SK-N-MC (cell line): ENCODE measurements at regions not wholly inside any gene's neighbourhood (a gene's known extent, or its start where the extent isn't known, plus 50 kb on each side); places are given as distances from the start of the nearest gene placed in this dataset.

Experiments used
- DNase-seq: peaks from one replicate; pipeline ENCODE4 v3.0.0-alpha.2; 2011; ENCODE audit warnings: low read depth, low spot score
- H3K27ac ChIP-seq: fragments of 200-600 bp; sonication (generic); 2 replicates; pipeline ENCODE4 v1.5.1; 2016; ENCODE audit warnings: mixed run types
- H3K36me3 ChIP-seq: fragments of 200-600 bp; sonication (generic); 2 replicates; pipeline ENCODE4 v1.6.1; 2017; ENCODE audit warnings: antibody characterized with exemption, low read length, mixed read lengths; ENCODE audit not compliant: insufficient read depth
- H3K4me3 ChIP-seq: fragments of 200-600 bp; sonication (generic); 2 replicates; pipeline ENCODE4 v1.5.1; 2016
- H3K9ac ChIP-seq: fragments of 200-600 bp; sonication (generic); 2 replicates; pipeline ENCODE4 v1.8.0; 2017; ENCODE audit warnings: mixed run types, mixed read lengths; ENCODE audit not compliant: insufficient read length
- H3K9me3 ChIP-seq: fragments of 200-600 bp; sonication (generic); 2 replicates; pipeline ENCODE4 v1.6.1; 2017; ENCODE audit warnings: low read depth, mild to moderate bottlenecking, antibody characterized with exemption, low read length, moderate library complexity, mixed read lengths
- EZH2 ChIP-seq: fragments of 200-600 bp; sonication (generic); IDR thresholded peaks from one replicate; pipeline ENCODE4 v1.6.1; 2017; ENCODE audit warnings: antibody characterized with exemption
- FOXP2 ChIP-seq: optimal IDR thresholded peaks from 2 replicates; pipeline ENCODE3; 2011; ENCODE audit warnings: mild to moderate bottlenecking, moderate library complexity; ENCODE audit not compliant: insufficient read depth; ENCODE audit errors: extremely low read length, control extremely low read depth
- POLR2AphosphoS5 ChIP-seq: IDR thresholded peaks from 2 replicates; pipeline ENCODE4 v1.6.1; 2012; ENCODE audit warnings: mild to moderate bottlenecking, low read depth, low read length, borderline replicate concordance

DNA sequence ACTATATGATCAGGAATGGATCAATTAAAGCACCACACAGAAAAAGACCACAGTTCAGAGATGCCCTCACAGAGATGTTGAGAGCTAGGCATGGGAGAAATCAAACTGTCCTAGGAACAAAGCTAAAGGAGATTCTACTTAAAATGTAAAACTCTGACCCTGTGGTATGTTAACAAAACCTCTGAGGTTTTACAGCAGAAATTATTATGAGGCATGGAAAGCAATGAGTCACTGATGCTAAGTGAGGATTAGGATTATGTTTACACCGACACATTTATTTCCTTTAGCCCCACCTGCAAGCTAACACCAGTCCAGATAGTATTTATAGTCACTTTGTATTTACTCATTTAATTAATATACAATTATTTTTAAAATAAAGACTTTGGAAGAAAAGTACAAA, 1242.2 kb downstream of the OTOL1 start:
- no peaks in the 10 kb centered on the region for H3K9me3 ChIP-seq
- no peaks in the 10 kb centered on the region for H3K36me3 ChIP-seq
- TF ChIP-seq FOXP2 (no peak), EZH2 (no peak), POLR2AphosphoS5 (no peak)
- no peak overlapping the region for H3K4me3 ChIP-seq
- DNase-seq: no peak
- H3K9ac ChIP-seq: no peak overlapping the region
- no peak overlapping the region for H3K27ac ChIP-seq

DNA sequence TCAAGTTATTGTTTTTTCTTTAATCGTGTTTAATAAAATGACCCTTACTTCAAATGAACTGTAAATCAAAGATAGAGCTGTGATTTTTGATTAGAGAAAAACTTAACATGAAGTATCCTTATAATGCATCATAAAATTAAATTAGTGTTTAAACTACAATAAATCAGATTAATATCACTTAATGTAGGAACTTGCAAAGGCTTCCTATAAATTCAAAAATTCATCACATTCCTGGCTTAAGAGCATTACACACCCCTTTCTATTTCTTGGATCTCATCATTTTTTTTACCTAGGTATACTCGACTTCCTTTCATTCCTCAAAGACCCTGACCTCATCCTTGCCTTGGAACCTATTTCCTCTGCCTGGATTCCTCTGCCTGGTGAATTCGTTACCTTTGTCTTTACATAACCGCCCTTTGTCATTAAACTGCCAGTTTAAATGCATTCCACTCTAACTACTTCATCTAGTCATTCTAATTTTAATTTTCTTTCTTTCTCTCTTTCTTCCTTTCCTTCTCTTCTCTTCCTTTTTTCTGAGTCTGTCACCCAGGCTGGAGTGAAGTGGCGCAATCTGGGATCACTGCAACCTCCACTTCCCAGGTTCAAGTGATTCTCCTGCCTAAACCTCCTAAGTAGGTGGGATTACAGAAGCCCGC, 1244.5 kb downstream of the OTOL1 start:
- Histone ChIP-seq H3K9ac (no peak overlapping the region), H3K36me3 (no peaks in the 10 kb centered on the region), H3K4me3 (no peak overlapping the region)

DNA sequence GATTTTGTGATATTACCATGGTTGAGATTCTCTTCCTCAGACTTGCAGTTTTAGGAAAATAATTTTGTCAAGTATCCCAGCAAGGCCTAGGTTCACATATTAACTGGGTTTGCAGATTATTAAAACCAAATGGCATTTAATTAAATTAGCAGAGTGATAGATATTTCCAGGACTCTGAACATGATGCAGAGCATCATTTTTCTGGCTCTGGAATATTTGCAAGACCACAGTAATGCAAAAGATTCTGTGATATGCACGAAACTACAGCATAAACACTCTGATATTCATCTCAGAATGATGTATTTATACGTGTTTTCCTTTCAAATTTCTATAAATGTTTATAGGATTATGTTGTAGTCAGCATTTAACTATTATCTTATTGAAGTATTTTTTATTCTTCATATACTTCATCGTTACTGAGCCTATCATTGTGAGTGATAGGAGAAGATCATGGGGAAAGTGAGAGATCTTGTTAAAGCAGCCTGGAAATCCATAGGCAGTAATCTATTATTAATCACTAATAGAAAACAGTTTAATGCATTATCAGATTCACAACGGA, 1245.6 kb downstream of the OTOL1 start:
- Histone ChIP-seq H3K4me3 (no peak overlapping the region), H3K9ac (no peak overlapping the region), H3K9me3 (no peaks in the 10 kb centered on the region), H3K27ac (no peak overlapping the region), H3K36me3 (no peaks in the 10 kb centered on the region)
- no peak for TF ChIP-seq FOXP2
- no peak for TF ChIP-seq EZH2
- no peak for TF ChIP-seq POLR2AphosphoS5
- DNase-seq: no peak

More for the DNA sequence above, 1244.5 kb downstream of the OTOL1 start:
- TF ChIP-seq POLR2AphosphoS5: no peak
- TF ChIP-seq FOXP2: no peak
- TF ChIP-seq EZH2: no peak
- Histone ChIP-seq H3K9me3 (no peaks in the 10 kb centered on the region), H3K27ac (no peak overlapping the region)
- no peak for DNase-seq

DNA sequence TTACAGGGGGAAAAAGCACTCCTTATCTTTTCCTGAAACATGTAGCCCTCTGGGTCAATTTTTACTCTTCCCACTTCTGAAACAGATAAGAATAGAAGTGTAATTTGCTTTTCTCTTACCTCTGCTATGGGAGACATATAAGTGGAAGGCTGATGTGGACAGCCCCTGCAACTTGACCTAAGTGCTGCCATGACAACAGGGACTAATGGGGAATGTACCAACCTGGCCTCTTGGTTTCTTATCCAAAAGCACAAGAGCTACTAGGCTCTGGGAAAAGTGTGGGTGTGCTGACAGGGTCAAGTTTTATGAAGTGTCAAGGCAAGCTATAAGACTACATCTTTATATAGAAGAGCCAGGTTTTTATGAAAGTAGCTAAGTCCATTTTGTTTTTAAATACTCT, 1246.5 kb downstream of the OTOL1 start:
- no peak overlapping the region for H3K4me3 ChIP-seq
- TF ChIP-seq FOXP2 (no peak), EZH2 (no peak), POLR2AphosphoS5 (no peak)
- H3K36me3 ChIP-seq: no peaks in the 10 kb centered on the region
- no peak overlapping the region for H3K27ac ChIP-seq
- no peak overlapping the region for H3K9ac ChIP-seq
- H3K9me3 ChIP-seq: no peaks in the 10 kb centered on the region
- no peak for DNase-seq

DNA sequence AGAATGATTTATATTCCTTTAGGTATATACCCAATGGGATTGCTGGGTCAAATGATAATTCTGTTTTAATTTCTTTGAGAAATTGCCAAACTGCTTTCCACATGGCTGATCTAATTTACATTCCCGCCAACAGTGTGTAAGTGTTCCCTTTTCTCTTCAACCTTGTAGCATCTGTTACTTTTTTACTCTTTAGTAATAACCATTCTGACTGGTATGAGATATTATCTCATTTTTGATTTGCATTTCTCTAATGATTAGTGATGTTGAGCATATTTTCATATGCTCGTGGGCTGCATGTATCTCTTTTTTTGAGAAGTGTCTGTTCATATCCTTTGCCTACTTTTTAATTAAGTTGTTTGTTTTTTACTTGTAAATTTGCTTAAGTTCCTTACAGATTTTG, 1264.2 kb downstream of the OTOL1 start:
- no peak for TF ChIP-seq POLR2AphosphoS5
- TF ChIP-seq EZH2: no peak
- no peak for TF ChIP-seq FOXP2
- no peak for DNase-seq
- no peaks in the 10 kb centered on the region for H3K36me3 ChIP-seq

DNA sequence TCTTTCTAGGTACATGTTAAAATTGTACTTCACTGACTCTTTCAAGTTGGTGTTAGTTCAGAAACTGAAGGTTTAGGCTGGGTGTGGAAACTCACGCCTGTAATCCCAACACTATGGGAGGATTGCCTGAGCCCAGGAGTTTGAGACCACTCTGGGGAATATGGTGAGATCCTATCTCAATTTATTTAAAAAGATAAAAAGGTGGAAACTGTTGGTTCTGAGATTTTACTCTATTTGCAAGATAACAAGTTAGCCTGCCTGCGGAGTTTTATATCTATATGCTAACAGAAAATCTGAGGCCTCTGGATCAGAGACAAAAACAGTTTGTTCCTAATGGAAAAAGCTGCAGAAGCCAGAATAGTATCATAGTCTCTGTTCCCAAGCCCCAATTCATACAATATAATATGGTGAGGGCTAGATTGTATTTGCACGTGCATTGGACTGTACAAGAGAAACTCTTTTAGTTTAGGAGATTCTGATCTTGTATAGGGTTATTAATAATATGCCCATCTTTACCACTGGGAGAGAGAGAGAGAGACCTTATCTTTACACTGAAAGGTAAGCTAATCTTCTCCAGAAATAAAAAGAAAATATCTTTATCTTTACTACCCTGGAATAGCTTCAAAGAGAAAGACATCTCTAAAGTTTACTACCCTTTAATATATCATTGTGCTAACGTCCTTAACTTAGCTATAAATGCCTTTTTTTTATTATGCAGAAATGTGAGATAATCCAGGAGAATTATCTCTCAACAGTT, 1267.6 kb downstream of the OTOL1 start:
- DNase-seq: no peak
- Histone ChIP-seq H3K4me3 (no peak overlapping the region), H3K9ac (no peak overlapping the region), H3K36me3 (no peaks in the 10 kb centered on the region), H3K9me3 (no peaks in the 10 kb centered on the region), H3K27ac (no peak overlapping the region)
- TF ChIP-seq FOXP2 (no peak), EZH2 (no peak), POLR2AphosphoS5 (no peak)

More for the DNA sequence above, 1264.2 kb downstream of the OTOL1 start:
- Histone ChIP-seq H3K9me3 (no peaks in the 10 kb centered on the region), H3K9ac (no peak overlapping the region), H3K27ac (no peak overlapping the region), H3K4me3 (no peak overlapping the region)

DNA sequence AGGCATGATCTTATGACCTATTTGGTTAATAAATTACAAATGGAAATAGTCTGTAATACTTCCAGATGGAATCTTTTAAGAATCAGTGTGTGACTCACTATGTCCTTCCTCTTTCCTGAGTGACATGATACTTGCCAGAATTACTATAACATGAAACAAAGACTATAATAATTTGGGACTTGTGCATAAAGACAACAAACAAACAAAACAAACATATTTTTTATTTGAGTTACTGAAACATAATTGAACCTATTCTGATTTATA, 1268.1 kb downstream of the OTOL1 start:
- no peak for TF ChIP-seq FOXP2
- TF ChIP-seq POLR2AphosphoS5: no peak
- TF ChIP-seq EZH2: no peak
- no peak for DNase-seq
- H3K9me3 ChIP-seq: no peaks in the 10 kb centered on the region
- H3K4me3 ChIP-seq: no peak overlapping the region
- no peak overlapping the region for H3K27ac ChIP-seq
- no peak overlapping the region for H3K9ac ChIP-seq
- H3K36me3 ChIP-seq: no peaks in the 10 kb centered on the region

DNA sequence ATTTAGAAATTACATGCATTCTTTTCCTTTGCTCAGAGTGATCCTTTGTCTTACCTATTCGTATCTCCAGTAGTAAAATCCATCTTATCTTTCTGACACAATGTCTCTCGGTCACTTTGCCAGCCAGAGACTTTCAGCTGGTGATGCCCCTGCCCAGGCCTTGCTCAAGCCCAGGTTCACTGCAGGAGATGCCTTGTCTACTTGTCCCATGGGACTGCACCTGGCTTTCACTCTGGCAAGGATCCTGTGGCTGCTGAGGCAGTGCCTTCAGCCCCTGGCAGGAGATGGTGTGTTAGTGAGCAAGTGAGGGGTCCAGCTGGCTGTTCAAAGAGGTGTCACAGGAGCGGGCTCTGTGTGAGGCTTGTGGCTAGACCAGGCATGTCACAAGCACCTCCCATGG, 1268.9 kb downstream of the OTOL1 start:
- no peaks in the 10 kb centered on the region for H3K36me3 ChIP-seq
- DNase-seq: no peak
- H3K9ac ChIP-seq: no peak overlapping the region
- TF ChIP-seq EZH2 (no peak), FOXP2 (no peak), POLR2AphosphoS5 (no peak)
- H3K9me3 ChIP-seq: no peaks in the 10 kb centered on the region
- no peak overlapping the region for H3K27ac ChIP-seq
- no peak overlapping the region for H3K4me3 ChIP-seq
